Caco-2 (cell line): ENCODE measurements at regions not wholly inside any gene's neighbourhood (a gene's known extent, or its start where the extent isn't known, plus 50 kb on each side); places are given as distances from the start of the nearest gene placed in this dataset.

ENCODE experiments used
- BruUV-seq: library from RNA; stranded (reverse); fragments of 400-500 nt; replicated peaks from 2 replicates; lab custom pipeline; 2021; lab: Mats Ljungman, UMichigan
- CTCF ChIA-PET: fragments of 300-600 bp; sonication (Branson Sonifier 250); formaldehyde crosslinking; loops from one replicate; lab custom pipeline; 2022; ENCODE audit warnings: antibody characterized with exemption; lab: Charles Lee
- POLR2A ChIA-PET: fragments of 300-600 bp; sonication (Branson Sonifier 250); formaldehyde crosslinking; loops from one replicate; lab custom pipeline; 2022; ENCODE audit warnings: antibody characterized with exemption; lab: Charles Lee
- DNase-seq, 2 experiments: peaks; one replicate each; pipeline versions ENCODE4 v3.0.0 to v3.0.0-alpha.2; 2020 to 2022
- H3K27me3 ChIP-seq: replicated peaks from 2 replicates; pipeline ENCODE4 v1.6.0; 2011; ENCODE audit warnings: low read length; ENCODE audit not compliant: control insufficient read depth, insufficient read depth
- H3K36me3 ChIP-seq: 2 replicates; pipeline ENCODE4 v1.5.1; 2011; ENCODE audit warnings: low read length; ENCODE audit not compliant: control insufficient read depth, insufficient read depth
- H3K4me1 ChIP-seq: fragments of 250-450 bp; sonication (Bioruptor Pico); 2 replicates; pipeline ENCODE4 v1.5.1; 2020; ENCODE audit warnings: mild to moderate bottlenecking
- H3K4me3 ChIP-seq: 2 replicates; pipeline ENCODE4 v1.5.1; 2011; ENCODE audit warnings: low read depth, mild to moderate bottlenecking, control low read depth, low read length
- H3K9me3 ChIP-seq: fragments of 250-450 bp; sonication (Bioruptor Pico); 2 replicates; pipeline ENCODE4 v1.5.1; 2020; ENCODE audit warnings: mild to moderate bottlenecking, moderate library complexity
- H3K27ac Mint-ChIP-seq: one replicate; pipeline ENCODE4 v1.8.0; 2022; ENCODE audit warnings: mixed read lengths; ENCODE audit not compliant: unreplicated experiment
- H3K27me3 Mint-ChIP-seq: one replicate; pipeline ENCODE4 v1.8.0; 2022; ENCODE audit warnings: mixed read lengths; ENCODE audit not compliant: insufficient read depth, unreplicated experiment
- H3K36me3 Mint-ChIP-seq: one replicate; pipeline ENCODE4 v1.8.0; 2022; ENCODE audit warnings: mild to moderate bottlenecking, mixed read lengths; ENCODE audit not compliant: insufficient read depth, unreplicated experiment
- H3K4me1 Mint-ChIP-seq: one replicate; pipeline ENCODE4 v1.8.0; 2022; ENCODE audit warnings: low read depth, mixed read lengths; ENCODE audit not compliant: unreplicated experiment
- H3K4me3 Mint-ChIP-seq: one replicate; pipeline ENCODE4 v1.8.0; 2022; ENCODE audit warnings: mild to moderate bottlenecking, moderate library complexity, mixed read lengths; ENCODE audit not compliant: unreplicated experiment
- H3K9me3 Mint-ChIP-seq: one replicate; pipeline ENCODE4 v1.8.0; 2022; ENCODE audit warnings: mixed read lengths; ENCODE audit not compliant: unreplicated experiment
- intact Hi-C: fragments of 100-400 bp; cut with micrococcal nuclease; formaldehyde crosslinking; loops from one replicate; pipeline ENCODE4 v1.10.0; 2022; ENCODE audit not compliant: unreplicated experiment
- TF ChIP-seq, protein P1 (sequence below), 2 experiments: fragments of 200-600 bp in 1 of 2; IDR thresholded peaks; 1 replicate in 1 of 2; 2 replicates in 1 of 2; pipeline versions ENCODE4 v1.5.1 to v1.8.0; 2011 to 2022; ENCODE audit warnings: antibody characterized with exemption in 1 of 2, control low read depth in 1 of 2, inconsistent platforms in 1 of 2, low read depth in 1 of 2, low read length in 1 of 2, mild to moderate bottlenecking in 1 of 2, moderate library complexity in 1 of 2; ENCODE audit not compliant: insufficient read depth in 1 of 2, severe bottlenecking in 1 of 2, unreplicated experiment in 1 of 2

DNA sequence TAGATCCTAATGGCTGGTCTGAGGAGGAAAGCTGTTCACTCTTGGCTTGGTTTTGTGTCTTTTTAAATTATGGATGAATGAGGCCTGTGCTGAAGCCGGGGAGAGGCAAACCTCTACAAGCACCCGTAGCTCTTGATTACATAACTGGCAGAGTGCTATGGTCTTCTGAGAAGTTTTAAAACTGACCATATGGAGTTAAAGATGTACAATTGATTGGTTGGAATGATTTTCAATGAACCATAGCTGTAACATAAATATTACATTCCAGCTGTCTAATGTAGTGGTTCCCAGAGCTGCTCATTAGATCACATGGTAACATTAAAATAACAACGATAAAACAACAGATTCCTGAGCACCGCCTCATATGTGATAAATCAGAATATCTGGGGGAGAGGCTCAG lies 71.1 kb upstream of the MAP4K3 start:
- no peak overlapping the region for H3K4me3 Mint-ChIP-seq
- H3K4me1 Mint-ChIP-seq, result peaks cover 37% of the 10 kb centered on the region
- no peaks in the 10 kb centered on the region for H3K27me3 ChIP-seq
- intact Hi-C loops, result no loop called here
- no peak overlapping the region for H3K27ac Mint-ChIP-seq
- no peaks in the 10 kb centered on the region for H3K9me3 ChIP-seq
- no peaks in the 10 kb centered on the region for H3K27me3 Mint-ChIP-seq
- POLR2A ChIA-PET, result no interaction called here
- no peaks in the 10 kb centered on the region for H3K36me3 ChIP-seq
- no peaks in the 10 kb centered on the region for H3K36me3 Mint-ChIP-seq
- CTCF ChIA-PET, result no interaction called here
- H3K9me3 Mint-ChIP-seq, result no peaks in the 10 kb centered on the region
- TF ChIP-seq, protein P1, sequence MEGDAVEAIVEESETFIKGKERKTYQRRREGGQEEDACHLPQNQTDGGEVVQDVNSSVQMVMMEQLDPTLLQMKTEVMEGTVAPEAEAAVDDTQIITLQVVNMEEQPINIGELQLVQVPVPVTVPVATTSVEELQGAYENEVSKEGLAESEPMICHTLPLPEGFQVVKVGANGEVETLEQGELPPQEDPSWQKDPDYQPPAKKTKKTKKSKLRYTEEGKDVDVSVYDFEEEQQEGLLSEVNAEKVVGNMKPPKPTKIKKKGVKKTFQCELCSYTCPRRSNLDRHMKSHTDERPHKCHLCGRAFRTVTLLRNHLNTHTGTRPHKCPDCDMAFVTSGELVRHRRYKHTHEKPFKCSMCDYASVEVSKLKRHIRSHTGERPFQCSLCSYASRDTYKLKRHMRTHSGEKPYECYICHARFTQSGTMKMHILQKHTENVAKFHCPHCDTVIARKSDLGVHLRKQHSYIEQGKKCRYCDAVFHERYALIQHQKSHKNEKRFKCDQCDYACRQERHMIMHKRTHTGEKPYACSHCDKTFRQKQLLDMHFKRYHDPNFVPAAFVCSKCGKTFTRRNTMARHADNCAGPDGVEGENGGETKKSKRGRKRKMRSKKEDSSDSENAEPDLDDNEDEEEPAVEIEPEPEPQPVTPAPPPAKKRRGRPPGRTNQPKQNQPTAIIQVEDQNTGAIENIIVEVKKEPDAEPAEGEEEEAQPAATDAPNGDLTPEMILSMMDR (IDR thresholded peaks at IDR 0.05; ENCODE audit: insufficient read depth in 1 of 2, low read depth in 1 of 2, low read length in 1 of 2, severe bottlenecking in 1 of 2, unreplicated experiment in 1 of 2), result no peak
- H3K4me3 ChIP-seq, result no peak overlapping the region
- no peak for DNase-seq
- no TSS peak for BruUV-seq
- H3K4me1 ChIP-seq, result peaks cover 46% of the 10 kb centered on the region

GRCh38 chr2:39510140-39510539 lies 73.1 kb upstream of the MAP4K3 start:
- Mint-ChIP-seq H3K36me3 (no peaks in the 10 kb centered on the region), H3K27ac (no peak overlapping the region), H3K4me1 (peaks cover 35% of the 10 kb centered on the region), H3K9me3 (no peaks in the 10 kb centered on the region), H3K27me3 (no peaks in the 10 kb centered on the region), H3K4me3 (no peak overlapping the region)
- Histone ChIP-seq H3K27me3 (no peaks in the 10 kb centered on the region), H3K4me3 (no peak overlapping the region), H3K36me3 (no peaks in the 10 kb centered on the region), H3K4me1 (peaks cover 41% of the 10 kb centered on the region), H3K9me3 (no peaks in the 10 kb centered on the region)
- no peak for DNase-seq
- POLR2A ChIA-PET, result no interaction called here
- TF ChIP-seq, protein P1 (IDR thresholded peaks at IDR 0.05; ENCODE audit: insufficient read depth in 1 of 2, low read depth in 1 of 2, low read length in 1 of 2, severe bottlenecking in 1 of 2, unreplicated experiment in 1 of 2), result no peak
- no TSS peak for BruUV-seq
- CTCF ChIA-PET, result no interaction called here
- intact Hi-C loops, result loop anchor here (10.0 kb wide), 1 partner anchor 185 kb away; no protein-coding TSS in a partner anchor

DNA sequence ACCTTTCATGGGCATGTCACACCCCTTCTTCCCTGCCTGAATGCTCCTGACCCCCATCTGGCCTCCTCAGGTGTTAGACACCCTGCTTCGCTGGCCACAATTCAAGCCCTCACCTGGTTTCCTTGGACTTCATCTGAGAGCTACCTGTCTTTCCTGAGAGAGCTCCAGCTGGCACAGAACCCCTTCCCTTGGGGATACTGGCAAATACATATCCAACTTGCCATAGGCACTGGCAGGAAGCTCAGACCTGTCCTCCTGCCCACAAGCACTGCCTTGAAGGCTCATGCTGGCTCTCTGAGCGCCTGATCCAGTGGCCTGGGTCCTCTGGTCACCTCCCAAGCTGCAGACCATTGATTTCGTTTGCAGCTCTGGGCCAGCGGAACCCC lies 74.1 kb upstream of the MAP4K3 start:
- H3K27me3 Mint-ChIP-seq, result no peaks in the 10 kb centered on the region
- BruUV-seq, result no TSS peak
- TF ChIP-seq, protein P1 (IDR thresholded peaks at IDR 0.05; ENCODE audit: insufficient read depth in 1 of 2, low read depth in 1 of 2, low read length in 1 of 2, severe bottlenecking in 1 of 2, unreplicated experiment in 1 of 2), result no peak
- no peak for DNase-seq
- Histone ChIP-seq H3K4me1 (peaks cover 43% of the 10 kb centered on the region), H3K9me3 (no peaks in the 10 kb centered on the region), H3K27me3 (no peaks in the 10 kb centered on the region), H3K4me3 (no peak overlapping the region), H3K36me3 (no peaks in the 10 kb centered on the region)
- ChIA-PET POLR2A (no interaction called here), CTCF (no interaction called here)
- intact Hi-C loops, result loop anchor here (10.0 kb wide), 1 partner anchor 184 kb away; no protein-coding TSS in a partner anchor
- no peaks in the 10 kb centered on the region for H3K36me3 Mint-ChIP-seq
- no peak overlapping the region for H3K27ac Mint-ChIP-seq
- H3K9me3 Mint-ChIP-seq, result no peaks in the 10 kb centered on the region
- H3K4me3 Mint-ChIP-seq, result no peak overlapping the region
- H3K4me1 Mint-ChIP-seq, result peaks cover 34% of the 10 kb centered on the region
